ENCODE measurements at regions not wholly inside any gene's neighbourhood (a gene's known extent, or its start where the extent isn't known, plus 50 kb on each side); places are given as distances from the start of the nearest gene placed in this dataset. TPM values are rescaled to one million over a fixed set of nuclear protein-coding genes. Genes with fewer than 3 reads are reported as not detected.

- Mint-ChIP-seq H3K4me3 (no peak overlapping the region), H3K27ac (no peak overlapping the region), H3K27me3 (ENCODE audit: low read depth in 3 of 3) (peaks cover 0 to 1% (median 0%) of the 10 kb centered on the region in 3 donors), H3K4me1 (no peaks in the 10 kb centered on the region), H3K36me3 (no peaks in the 10 kb centered on the region), H3K9me3 (no peaks in the 10 kb centered on the region)
- Histone ChIP-seq H4K20me1 (ENCODE audit: insufficient read depth, low read length) (no peaks in the 10 kb centered on the region), H3K79me2 (ENCODE audit: insufficient read depth, low read length) (no peaks in the 10 kb centered on the region), H3K36me3 (replicated peaks in 1 of 2; ENCODE audit: control insufficient read depth in 1 of 2, insufficient read depth in 2 of 2, low read length in 2 of 2) (no peaks in the 10 kb centered on the region), H3K9ac (ENCODE audit: insufficient read depth, low read length, poor library complexity, severe bottlenecking) (no peak overlapping the region), H3K27ac (ENCODE audit: low read depth in 1 of 2, low read length in 2 of 2) (no peak overlapping the region), H3K4me2 (replicated peaks; ENCODE audit: extremely low read depth, low read length, poor library complexity, severe bottlenecking) (no peak overlapping the region), H3K27me3 (ENCODE audit: control insufficient read depth in 2 of 2, insufficient read depth in 2 of 2, low read length in 2 of 2) (no peaks in the 10 kb centered on the region), H2AFZ (ENCODE audit: insufficient read depth, low read depth, low read length, poor library complexity, severe bottlenecking) (no peak overlapping the region), H3K4me1 (ENCODE audit: control insufficient read depth in 1 of 2, insufficient read depth in 2 of 2, low read length in 2 of 2) (no peaks in the 10 kb centered on the region), H3K9me3 (replicated peaks in 1 of 2; ENCODE audit: control insufficient read depth in 1 of 2, insufficient read depth in 1 of 2, low read length in 2 of 2) (no peaks in the 10 kb centered on the region), H3K4me3 (replicated peaks in 1 of 3; ENCODE audit: low read depth in 2 of 3, low read length in 3 of 3) (no peak overlapping the region)
- DNase-seq = no peak
- no peak for TF ChIP-seq CTCF (IDR thresholded peaks at IDR 0.05)
- 100% methylated on average over 4 of the region's 11 CpGs for WGBS (ENCODE audit: insufficient coverage)
- intact Hi-C loops (cut with micrococcal nuclease) = no loop called here
These were observed 52.9 kb upstream of the ROBO2 start for GRCh38 chr3:76986876-76987474.

Small RNA genes lying in the stretch of these regions (small RNA-seq; reads per million reads assigned to genes)
- gene RF00019 (ENCODE audit: insufficient read length, low read depth) = not detected
